ENCODE measurements at regions not wholly inside any gene's neighbourhood (a gene's known extent, or its start where the extent isn't known, plus 50 kb on each side); places are given as distances from the start of the nearest gene placed in this dataset.

DNA sequence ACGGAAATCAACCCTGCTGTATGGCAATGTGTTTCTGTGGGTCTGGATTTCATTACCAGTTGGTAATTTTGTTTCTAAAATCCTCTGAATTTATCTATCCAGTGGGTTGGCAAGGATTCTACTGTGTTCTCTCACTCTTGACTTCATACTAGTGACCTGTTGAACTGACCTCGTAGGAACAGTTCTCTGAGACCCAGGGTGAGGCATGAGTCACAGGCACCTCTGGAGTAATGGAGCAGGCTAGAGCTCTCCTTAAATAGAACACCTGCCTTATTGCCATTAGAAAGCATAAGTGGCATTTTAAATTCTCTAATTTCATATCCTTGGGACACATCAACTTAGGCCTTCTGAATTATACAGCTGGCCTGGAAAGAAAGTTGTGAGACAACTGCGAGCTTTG is 258.3 kb upstream of the NAV3 start:
- no peak for DNase-seq (ENCODE audit: low read depth in 2 of 2)

DNA sequence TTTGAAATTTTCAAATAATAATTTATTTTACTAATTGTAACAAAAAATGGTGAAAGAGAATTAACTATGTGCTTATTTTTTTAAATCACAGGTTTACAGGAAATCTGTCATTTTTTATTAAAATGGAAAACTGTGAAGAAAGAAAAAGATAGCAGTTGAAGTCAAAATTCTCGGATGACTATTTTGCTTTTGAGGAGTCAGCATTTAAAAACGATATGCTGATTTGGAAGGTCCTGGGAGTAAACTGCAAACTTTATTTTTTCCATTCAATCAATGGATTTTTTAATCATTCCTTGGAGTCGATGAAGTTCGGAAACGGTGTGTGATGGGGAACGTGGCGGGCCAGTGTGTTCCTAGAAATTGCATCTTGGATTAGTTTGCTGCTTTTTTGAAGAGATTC is 258.9 kb upstream of the NAV3 start:
- no peak for DNase-seq (ENCODE audit: low read depth in 2 of 2)

- DNase-seq (ENCODE audit: low read depth in 2 of 2) = no peak
Observed at GRCh38 chr12:77571127-77571526, 259.6 kb upstream of the NAV3 start.

GRCh38 chr12:77569876-77570275 is 260.8 kb upstream of the NAV3 start:
- no peak for DNase-seq (ENCODE audit: low read depth in 2 of 2)

DNA sequence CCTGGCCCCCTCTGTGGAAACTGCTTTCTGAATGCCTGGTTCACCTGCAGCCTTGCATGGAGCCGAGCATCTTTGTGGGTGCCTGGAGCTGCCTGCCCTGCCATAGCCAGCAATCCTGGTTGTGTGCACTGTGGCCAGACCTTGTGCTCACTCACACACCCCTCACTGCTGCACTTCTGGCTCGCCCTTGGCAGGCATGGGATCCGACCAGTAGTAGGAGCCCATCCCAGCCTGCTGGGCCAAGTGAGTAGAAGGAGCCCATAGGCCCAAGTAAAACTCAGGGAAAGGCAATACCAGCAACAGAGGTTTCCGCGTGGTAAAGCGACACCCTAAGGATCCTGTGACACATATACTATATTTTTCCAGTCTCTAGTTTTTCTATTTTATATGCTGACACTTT is 270.0 kb upstream of the NAV3 start:
- no peak for DNase-seq (ENCODE audit: low read depth in 2 of 2)

DNA sequence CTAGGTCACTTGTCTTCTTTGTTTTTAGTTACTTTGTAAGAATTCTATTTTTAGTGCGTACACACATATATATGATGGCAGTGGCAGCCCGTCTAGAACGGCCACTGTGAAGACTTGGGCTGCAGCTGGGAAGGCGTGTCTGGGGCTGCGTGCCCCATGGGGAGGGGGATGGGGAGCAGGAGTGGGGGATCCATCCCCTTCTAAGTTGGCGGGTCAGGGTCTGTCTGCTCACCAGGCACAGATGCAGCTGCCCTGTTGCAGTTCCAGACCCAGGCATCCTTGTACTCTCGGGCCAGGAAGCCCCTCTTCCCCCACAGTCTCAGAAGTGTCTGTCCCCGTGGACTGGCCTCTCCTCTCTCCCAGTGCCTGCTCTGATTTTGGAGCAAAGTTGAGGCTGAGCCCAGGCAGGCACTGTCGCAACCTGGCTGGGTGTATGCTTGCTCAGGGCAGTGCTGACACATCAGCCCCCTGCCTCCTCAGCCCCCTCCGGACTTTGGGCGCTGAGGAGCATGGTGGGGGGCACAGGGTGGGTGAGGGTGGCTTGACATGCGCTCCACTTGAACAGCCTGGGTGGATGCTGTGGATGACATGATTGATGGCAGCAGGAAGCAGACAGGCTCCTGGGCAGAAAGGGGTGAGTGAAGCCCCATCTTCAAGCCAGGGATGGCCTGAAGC is 271.2 kb upstream of the NAV3 start:
- no peak for DNase-seq (ENCODE audit: low read depth in 2 of 2)

GRCh38 chr12:77555074-77555473 is 275.6 kb upstream of the NAV3 start:
- DNase-seq (ENCODE audit: low read depth in 2 of 2) = no peak

DNA sequence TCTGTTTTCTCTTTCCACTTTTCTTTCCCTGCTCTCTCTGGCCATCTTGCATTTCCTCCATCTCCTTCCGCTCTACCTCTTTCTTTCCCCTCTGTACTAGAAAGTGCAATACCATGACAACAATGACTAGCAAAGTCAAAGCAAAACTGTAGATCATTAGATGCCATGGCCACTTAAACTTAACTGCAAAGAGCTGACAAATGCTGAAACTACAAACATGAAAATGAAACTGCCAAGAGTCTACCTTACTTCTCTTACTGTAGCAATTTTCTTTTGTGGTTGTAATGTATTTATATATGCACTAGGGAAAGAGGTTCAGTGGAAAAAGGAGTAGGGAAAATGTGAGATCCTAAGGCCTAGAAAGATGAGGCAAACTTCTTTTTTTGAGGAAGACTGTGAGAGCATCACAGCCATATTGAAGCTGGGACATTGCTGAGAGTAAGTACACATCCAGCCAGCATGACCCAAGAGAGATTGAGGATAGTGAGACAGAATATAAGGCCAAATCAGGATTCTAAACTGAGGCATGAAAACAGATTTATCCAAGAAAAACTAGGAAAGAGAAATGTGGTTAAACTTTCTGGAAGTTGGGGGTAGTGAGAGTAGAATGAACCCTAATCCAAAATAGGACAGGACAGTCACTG is 276.6 kb upstream of the NAV3 start:
- no peak for DNase-seq (ENCODE audit: low read depth in 2 of 2)

GRCh38 chr12:77549383-77550128 is 281.1 kb upstream of the NAV3 start:
- DNase-seq (ENCODE audit: low read depth in 2 of 2) = no peak

- no peak for DNase-seq (ENCODE audit: low read depth in 2 of 2)
Observed at GRCh38 chr12:77548797-77549196, 281.9 kb upstream of the NAV3 start.

- DNase-seq (ENCODE audit: low read depth in 2 of 2) = no peak
Observed at GRCh38 chr12:77540097-77540496, 290.6 kb upstream of the NAV3 start.

DNA sequence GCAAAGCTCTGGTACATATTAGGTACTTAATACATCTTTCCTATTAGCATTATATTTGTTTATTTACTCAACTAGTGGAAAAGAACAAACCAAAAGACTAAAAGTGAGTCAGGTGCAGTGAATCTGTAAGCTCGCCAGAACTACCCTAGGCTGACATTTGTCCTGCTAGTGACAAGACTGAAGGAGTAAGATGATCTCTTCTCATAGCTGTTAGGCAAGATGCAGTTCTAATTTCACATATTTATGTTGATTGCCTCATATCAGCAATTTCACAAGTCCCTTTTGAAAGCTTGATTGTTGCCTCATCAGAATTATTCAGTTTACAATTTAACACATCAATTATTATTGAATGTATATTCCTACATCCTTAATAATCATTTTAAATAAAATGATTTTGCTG is 293.0 kb upstream of the NAV3 start:
- DNase-seq (ENCODE audit: low read depth in 2 of 2) = no peak

GRCh38 chr12:77535734-77536133 is 295.0 kb upstream of the NAV3 start:
- DNase-seq (ENCODE audit: low read depth in 2 of 2) = no peak

DNA sequence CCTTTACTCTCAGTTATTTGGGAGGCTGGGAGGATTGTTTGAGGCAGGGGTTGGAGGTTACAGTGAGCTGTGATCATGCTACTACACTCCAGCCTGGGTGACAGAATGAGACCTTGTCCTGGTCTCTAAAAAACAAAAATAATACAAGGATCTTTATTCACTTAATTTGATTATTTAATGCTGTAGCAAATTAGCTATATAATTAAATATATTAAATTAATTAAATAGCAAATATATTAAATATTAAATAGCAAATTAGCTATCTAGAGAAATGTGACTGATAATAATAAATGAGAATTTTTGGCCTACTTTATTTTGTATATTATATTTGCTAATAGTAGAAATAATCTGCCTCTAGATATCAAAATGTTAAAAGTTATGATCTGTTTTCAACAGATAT is 298.8 kb upstream of the NAV3 start:
- no peak for DNase-seq (ENCODE audit: low read depth in 2 of 2)

GRCh38 chr12:77522247-77522646 is 308.4 kb upstream of the NAV3 start:
- DNase-seq (ENCODE audit: low read depth in 2 of 2) = no peak

DNA sequence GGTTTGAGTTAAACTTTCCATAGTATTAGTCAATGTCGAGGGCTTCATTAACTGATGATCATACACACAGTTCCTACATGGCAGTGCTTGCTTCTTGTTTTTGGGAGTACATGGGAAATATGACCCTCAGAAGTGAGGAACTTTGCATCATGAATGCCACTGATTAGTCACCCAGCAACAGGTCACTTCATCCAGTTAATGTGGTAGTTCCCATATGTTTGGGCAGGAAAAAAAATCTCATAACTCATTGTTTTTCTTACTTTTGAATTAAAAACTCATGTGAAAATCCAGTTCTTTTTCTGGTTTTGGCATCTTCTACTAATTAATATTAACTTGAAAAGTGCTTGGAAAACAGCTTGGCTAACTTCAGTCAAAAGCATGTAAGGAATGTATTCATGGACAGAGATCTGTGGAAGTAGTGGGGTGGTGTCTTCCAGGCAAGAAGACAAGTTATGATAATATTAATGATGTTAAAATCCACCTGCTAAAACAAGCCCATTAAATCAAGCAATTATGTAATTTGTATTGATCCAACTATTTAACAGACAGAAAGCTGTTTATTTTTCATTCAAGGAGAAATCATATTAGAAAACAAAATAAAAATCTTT is 309.1 kb upstream of the NAV3 start:
- DNase-seq (ENCODE audit: low read depth in 2 of 2) = no peak

- no peak for DNase-seq (ENCODE audit: low read depth in 2 of 2)
Observed at GRCh38 chr12:77514511-77514910, 316.2 kb upstream of the NAV3 start.

DNA sequence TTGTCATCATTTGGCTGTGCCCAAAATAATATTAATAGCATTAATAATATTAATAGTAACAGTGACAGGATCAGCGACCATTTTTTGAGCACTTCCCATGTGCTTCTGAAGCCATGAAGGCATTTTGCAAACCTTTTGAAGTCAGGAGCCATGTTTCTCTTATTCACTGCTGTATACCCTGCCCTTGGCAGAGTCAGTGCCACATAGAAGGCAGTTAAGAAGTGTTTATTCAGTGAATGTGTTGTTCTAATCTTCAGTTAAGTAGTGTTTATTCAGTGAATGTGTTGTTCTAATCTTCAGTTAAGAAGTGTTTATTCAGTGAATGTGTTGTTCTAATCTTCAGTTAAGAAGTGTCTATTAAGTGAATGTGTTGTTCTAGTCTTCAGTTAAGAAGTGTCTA is 319.7 kb upstream of the NAV3 start:
- DNase-seq (ENCODE audit: low read depth in 2 of 2) = no peak

DNA sequence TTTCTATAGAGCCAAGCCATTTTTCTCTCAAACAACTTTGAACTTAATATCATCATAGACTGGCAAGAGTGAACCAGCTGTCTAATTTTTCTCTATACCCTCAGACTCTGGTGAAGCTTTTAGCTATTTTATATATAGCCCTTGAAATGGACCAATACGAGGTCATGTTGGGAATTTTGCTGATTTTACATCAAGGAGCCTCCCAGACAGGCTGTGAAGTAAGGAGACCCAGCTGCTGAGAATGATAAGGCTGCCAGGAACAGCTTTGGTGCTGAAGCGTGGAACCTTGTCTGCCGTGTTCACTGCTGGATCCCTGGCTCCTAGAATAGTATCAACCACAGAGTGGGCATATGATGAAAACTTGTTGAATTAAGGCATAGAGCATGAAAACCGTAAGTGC is 326.2 kb upstream of the NAV3 start:
- no peak for DNase-seq (ENCODE audit: low read depth in 2 of 2)

DNA sequence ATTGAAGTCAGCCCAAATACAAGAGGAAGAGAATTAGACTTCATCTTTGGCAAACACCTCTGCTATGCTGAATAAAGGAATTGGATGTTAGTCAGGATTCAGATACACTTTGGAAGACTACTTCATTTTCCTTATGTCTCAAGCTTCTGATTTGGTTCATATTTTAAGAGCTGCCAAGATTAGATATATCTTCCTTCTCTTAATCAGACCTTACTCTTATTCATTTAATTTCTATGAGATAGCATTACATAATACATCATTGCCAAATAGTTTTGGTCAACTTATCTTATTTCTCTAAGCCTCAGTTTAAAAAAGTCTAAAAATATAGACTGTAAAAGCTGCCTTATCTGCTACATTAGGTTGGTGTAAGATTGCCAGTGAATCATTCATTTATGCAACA is 330.6 kb upstream of the NAV3 start:
- DNase-seq (ENCODE audit: low read depth in 2 of 2) = no peak

DNA sequence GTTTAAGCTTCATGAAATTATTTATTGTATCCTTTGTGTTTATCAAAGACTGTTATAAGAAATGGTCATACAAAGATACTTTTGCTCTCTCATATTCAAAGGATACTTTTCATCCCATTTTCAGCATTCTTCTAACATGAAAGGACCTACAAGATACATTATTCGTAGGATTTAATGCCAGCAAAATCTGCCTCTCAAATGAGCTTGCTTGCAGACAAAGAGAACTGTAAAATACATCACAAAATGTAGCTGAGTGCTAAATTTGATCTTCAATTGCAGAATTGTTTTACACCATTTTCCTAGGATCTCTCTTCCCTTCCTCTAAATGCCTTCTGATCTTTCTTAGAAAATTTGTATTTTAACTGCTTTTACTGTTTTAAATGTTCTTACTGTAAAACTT is 333.0 kb upstream of the NAV3 start:
- DNase-seq (ENCODE audit: low read depth in 2 of 2) = no peak

GRCh38 chr12:77496714-77497113 is 334.0 kb upstream of the NAV3 start:
- DNase-seq (ENCODE audit: low read depth in 2 of 2) = no peak

GRCh38 chr12:77494296-77494695 is 336.4 kb upstream of the NAV3 start:
- DNase-seq (ENCODE audit: low read depth in 2 of 2) = no peak
